H9 (cell line): ENCODE measurements at regions not wholly inside any gene's neighbourhood (a gene's known extent, or its start where the extent isn't known, plus 50 kb on each side); places are given as distances from the start of the nearest gene placed in this dataset.

Source experiments
- DNase-seq: peaks from one replicate; pipeline ENCODE4 v3.0.0-alpha.2; 2017
- H2AFZ ChIP-seq: one replicate; pipeline ENCODE4 v1.6.1; 2013; ENCODE audit warnings: mild to moderate bottlenecking, low read length, control low read depth, moderate library complexity
- H2AK5ac ChIP-seq: 2 replicates; pipeline ENCODE4 v1.6.1; 2013; ENCODE audit warnings: low read length, control low read depth, mixed read lengths; ENCODE audit not compliant: insufficient read length
- H2BK120ac ChIP-seq: one replicate; pipeline ENCODE4 v1.6.1; 2013; ENCODE audit warnings: low read depth, mild to moderate bottlenecking, low read length, control low read depth, inconsistent platforms; ENCODE audit not compliant: poor library complexity, severe bottlenecking
- H2BK12ac ChIP-seq: 2 replicates; pipeline ENCODE4 v1.6.1; 2013; ENCODE audit warnings: low read length, control low read depth, mixed read lengths, low read depth; ENCODE audit not compliant: insufficient read length
- H2BK15ac ChIP-seq: 2 replicates; pipeline ENCODE4 v1.6.1; 2013; ENCODE audit warnings: low read depth, low read length, control low read depth
- H2BK20ac ChIP-seq: one replicate; pipeline ENCODE4 v1.6.1; 2013; ENCODE audit warnings: low read depth, mild to moderate bottlenecking, low read length, control low read depth, inconsistent platforms; ENCODE audit not compliant: poor library complexity, severe bottlenecking
- H2BK5ac ChIP-seq: 2 replicates; pipeline ENCODE4 v1.6.1; 2013; ENCODE audit warnings: low read length, control low read depth, mixed read lengths; ENCODE audit not compliant: insufficient read length
- H3K14ac ChIP-seq: 2 replicates; pipeline ENCODE4 v1.6.1; 2013; ENCODE audit warnings: low read length, control low read depth; ENCODE audit not compliant: insufficient read depth
- H3K18ac ChIP-seq: 2 replicates; pipeline ENCODE4 v1.6.1; 2013; ENCODE audit warnings: low read depth, mild to moderate bottlenecking, mixed read lengths, low read length, control low read depth; ENCODE audit not compliant: insufficient read length
- H3K23ac ChIP-seq: 2 replicates; pipeline ENCODE4 v1.6.1; 2013; ENCODE audit warnings: low read length, control low read depth, mixed read lengths, low read depth; ENCODE audit not compliant: insufficient read length
- H3K23me2 ChIP-seq: 2 replicates; pipeline ENCODE4 v1.6.1; 2013; ENCODE audit warnings: low read depth, mild to moderate bottlenecking, mixed read lengths, low read length, control low read depth; ENCODE audit not compliant: insufficient read length, poor library complexity, severe bottlenecking
- H3K27ac ChIP-seq: 2 replicates; pipeline ENCODE4 v1.5.1; 2013; ENCODE audit warnings: low read length, control low read depth, mixed read lengths, low read depth; ENCODE audit not compliant: insufficient read length
- H3K27me3 ChIP-seq: 2 replicates; pipeline ENCODE4 v1.6.1; 2013; ENCODE audit warnings: low read length, control low read depth, inconsistent platforms; ENCODE audit not compliant: insufficient read depth
- H3K4ac ChIP-seq: 2 replicates; pipeline ENCODE4 v1.6.1; 2013; ENCODE audit warnings: low read depth, mild to moderate bottlenecking, control low read depth, inconsistent platforms, low read length, moderate library complexity
- H3K4me1 ChIP-seq: 2 replicates; pipeline ENCODE4 v1.6.1; 2013; ENCODE audit warnings: low read length, control low read depth, inconsistent platforms; ENCODE audit not compliant: insufficient read depth
- H3K4me2 ChIP-seq: 2 replicates; pipeline ENCODE4 v1.6.1; 2013; ENCODE audit warnings: low read length, control low read depth, mixed read lengths; ENCODE audit not compliant: insufficient read length, insufficient read depth
- H3K56ac ChIP-seq: 2 replicates; pipeline ENCODE4 v1.6.1; 2013; ENCODE audit warnings: low read depth, mild to moderate bottlenecking, mixed read lengths, low read length, control low read depth; ENCODE audit not compliant: insufficient read length
- H3K79me1 ChIP-seq: 2 replicates; pipeline ENCODE4 v1.6.1; 2013; ENCODE audit warnings: low read depth, mild to moderate bottlenecking, moderate library complexity, low read length, control low read depth, inconsistent platforms; ENCODE audit not compliant: insufficient read depth, poor library complexity, severe bottlenecking
- H3K79me2 ChIP-seq: 2 replicates; pipeline ENCODE4 v1.6.1; 2013; ENCODE audit warnings: low read length, control low read depth, inconsistent platforms; ENCODE audit not compliant: insufficient read depth
- H3K9ac ChIP-seq: 2 replicates; pipeline ENCODE4 v1.6.1; 2013; ENCODE audit warnings: low read length, control low read depth, mixed read lengths; ENCODE audit not compliant: insufficient read length; ENCODE audit errors: extremely low read depth
- H3K9me3 ChIP-seq: one replicate; pipeline ENCODE4 v1.6.1; 2013; ENCODE audit warnings: low read depth, low read length, inconsistent platforms; ENCODE audit not compliant: control insufficient read depth
- H3T11ph ChIP-seq: one replicate; pipeline ENCODE4 v1.6.1; 2013; ENCODE audit warnings: mild to moderate bottlenecking, low read length, control low read depth, inconsistent platforms
- H4K20me1 ChIP-seq: one replicate; pipeline ENCODE4 v1.6.1; 2013; ENCODE audit not compliant: control insufficient read depth, insufficient read length, insufficient read depth
- H4K5ac ChIP-seq: 2 replicates; pipeline ENCODE4 v1.6.1; 2013; ENCODE audit warnings: low read depth, mild to moderate bottlenecking, mixed read lengths, low read length, control low read depth; ENCODE audit not compliant: insufficient read length
- H4K8ac ChIP-seq: replicated peaks from 2 replicates; pipeline ENCODE4 v1.6.1; 2013; ENCODE audit warnings: low read length, control low read depth, mixed read lengths, low read depth; ENCODE audit not compliant: insufficient read length
- H4K91ac ChIP-seq: 2 replicates; pipeline ENCODE4 v1.6.1; 2013; ENCODE audit warnings: low read depth, mild to moderate bottlenecking, moderate library complexity, mixed read lengths, low read length, control low read depth; ENCODE audit not compliant: insufficient read length
- H3K27ac Mint-ChIP-seq, 3 experiments: 2 replicates in 2 of 3; 3 replicates in 1 of 3; pipeline ENCODE4 v1.8.0; 2020 to 2021; ENCODE audit warnings: mixed read lengths in 3 of 3, mild to moderate bottlenecking in 1 of 3, moderate library complexity in 1 of 3
- H3K27me3 Mint-ChIP-seq: 2 replicates; pipeline ENCODE4 v1.8.0; 2021; ENCODE audit warnings: low read depth, mild to moderate bottlenecking, moderate library complexity, mixed read lengths
- H3K36me3 Mint-ChIP-seq, 3 experiments: 2 replicates in 2 of 3; 3 replicates in 1 of 3; pipeline ENCODE4 v1.8.0; 2020 to 2021; ENCODE audit warnings: low read depth in 3 of 3, mixed read lengths in 3 of 3; ENCODE audit not compliant: insufficient read depth in 1 of 3
- H3K4me1 Mint-ChIP-seq, 2 experiments: 2 replicates each; pipeline ENCODE4 v1.8.0; 2020; ENCODE audit warnings: mixed read lengths in 2 of 2
- H3K4me3 Mint-ChIP-seq, 2 experiments: 2 replicates in 1 of 2; 3 replicates in 1 of 2; pipeline ENCODE4 v1.8.0; 2020 to 2021; ENCODE audit warnings: mild to moderate bottlenecking in 2 of 2, mixed read lengths in 2 of 2, moderate library complexity in 1 of 2
- H3K9me3 Mint-ChIP-seq, 2 experiments: 2 replicates in 1 of 2; 3 replicates in 1 of 2; pipeline ENCODE4 v1.8.0; 2020; ENCODE audit warnings: mild to moderate bottlenecking in 2 of 2, mixed read lengths in 2 of 2, moderate library complexity in 1 of 2
- CTCF ChIP-seq: fragments of 200-600 bp; sonication (generic); conservative IDR thresholded peaks from 3 replicates; pipeline ENCODE4 v1.8.0; 2021; ENCODE audit warnings: antibody characterized with exemption, mild to moderate bottlenecking
- WGBS: extraction: QIAGEN DNeasy Blood & Tissue Kit; methylation state at CpG from one replicate; pipeline ENCODE4 v1.1.7; 2013; ENCODE audit warnings: missing lambda C conversion rate, low lambda C conversion rate, mixed read lengths; ENCODE audit not compliant: insufficient read length; ENCODE audit errors: extremely low coverage; 5-methylcytosine and 5-hydroxymethylcytosine counted together

GRCh38 chrX:95974096-95974470 is 710.6 kb upstream of the DIAPH2 start:
- H2AK5ac ChIP-seq, result no peak overlapping the region
- H3K4me1 Mint-ChIP-seq, result no peaks in the 10 kb centered on the region
- no peaks in the 10 kb centered on the region for H3K4me1 ChIP-seq
- no peak overlapping the region for H3K4me2 ChIP-seq
- H3K27ac ChIP-seq, result no peak overlapping the region
- no peak overlapping the region for H2BK20ac ChIP-seq
- H3K27me3 Mint-ChIP-seq, result no peaks in the 10 kb centered on the region
- no peaks in the 10 kb centered on the region for H4K20me1 ChIP-seq
- H3K23ac ChIP-seq, result no peak overlapping the region
- no peak overlapping the region for H4K5ac ChIP-seq
- no peaks in the 10 kb centered on the region for H3K27me3 ChIP-seq
- DNase-seq, result no peak
- H2AFZ ChIP-seq, result no peak overlapping the region
- no peaks in the 10 kb centered on the region for H3K79me2 ChIP-seq
- H3K79me1 ChIP-seq, result no peaks in the 10 kb centered on the region
- H3K14ac ChIP-seq, result no peak overlapping the region
- H4K8ac ChIP-seq, result no peak overlapping the region
- no peak overlapping the region for H3K18ac ChIP-seq
- WGBS, result no CpG with 5 or more reads among the region's 4 CpGs
- no peak overlapping the region for H2BK15ac ChIP-seq
- H2BK12ac ChIP-seq, result no peak overlapping the region
- H2BK5ac ChIP-seq, result no peak overlapping the region
- H3T11ph ChIP-seq, result no peak overlapping the region
- H3K4ac ChIP-seq, result no peak overlapping the region
- no peak for TF ChIP-seq CTCF
- no peak overlapping the region for H3K4me3 Mint-ChIP-seq
- H3K36me3 Mint-ChIP-seq, result no peaks in the 10 kb centered on the region
- H3K23me2 ChIP-seq, result no peaks in the 10 kb centered on the region
- H3K27ac Mint-ChIP-seq, result no peak overlapping the region
- no peaks in the 10 kb centered on the region for H3K9me3 Mint-ChIP-seq
- no peak overlapping the region for H3K56ac ChIP-seq
- H3K9me3 ChIP-seq, result no peaks in the 10 kb centered on the region
- H3K9ac ChIP-seq, result no peak overlapping the region
- no peak overlapping the region for H2BK120ac ChIP-seq
- H4K91ac ChIP-seq, result no peak overlapping the region
